Uterus (tissue), 2 donors: ENCODE measurements at regions not wholly inside any gene's neighbourhood (a gene's known extent, or its start where the extent isn't known, plus 50 kb on each side); places are given as distances from the start of the nearest gene placed in this dataset.

Experiments used
- POLR2A ChIP-seq, 2 donors: fragments of 450-650 bp; IDR thresholded peaks; one replicate each; pipeline ENCODE4 v1.6.1; 2016; ENCODE audit warnings: antibody characterized with exemption in 2 of 2, mild to moderate bottlenecking in 1 of 2, moderate library complexity in 1 of 2
- TF ChIP-seq, protein P1 (sequence below), 4 experiments: fragments of 200-600 bp in 2 of 4; fragments of 450-650 bp in 2 of 4; sonication (generic) in 2 of 4; IDR thresholded peaks; one replicate each; pipeline ENCODE4 v1.5.1; 2016 to 2019; ENCODE audit warnings: antibody characterized with exemption in 4 of 4, mild to moderate bottlenecking in 2 of 4, moderate library complexity in 1 of 4

- TF ChIP-seq, protein P1, sequence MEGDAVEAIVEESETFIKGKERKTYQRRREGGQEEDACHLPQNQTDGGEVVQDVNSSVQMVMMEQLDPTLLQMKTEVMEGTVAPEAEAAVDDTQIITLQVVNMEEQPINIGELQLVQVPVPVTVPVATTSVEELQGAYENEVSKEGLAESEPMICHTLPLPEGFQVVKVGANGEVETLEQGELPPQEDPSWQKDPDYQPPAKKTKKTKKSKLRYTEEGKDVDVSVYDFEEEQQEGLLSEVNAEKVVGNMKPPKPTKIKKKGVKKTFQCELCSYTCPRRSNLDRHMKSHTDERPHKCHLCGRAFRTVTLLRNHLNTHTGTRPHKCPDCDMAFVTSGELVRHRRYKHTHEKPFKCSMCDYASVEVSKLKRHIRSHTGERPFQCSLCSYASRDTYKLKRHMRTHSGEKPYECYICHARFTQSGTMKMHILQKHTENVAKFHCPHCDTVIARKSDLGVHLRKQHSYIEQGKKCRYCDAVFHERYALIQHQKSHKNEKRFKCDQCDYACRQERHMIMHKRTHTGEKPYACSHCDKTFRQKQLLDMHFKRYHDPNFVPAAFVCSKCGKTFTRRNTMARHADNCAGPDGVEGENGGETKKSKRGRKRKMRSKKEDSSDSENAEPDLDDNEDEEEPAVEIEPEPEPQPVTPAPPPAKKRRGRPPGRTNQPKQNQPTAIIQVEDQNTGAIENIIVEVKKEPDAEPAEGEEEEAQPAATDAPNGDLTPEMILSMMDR (IDR thresholded peaks at IDR 0.05), result no peak
- no peak for TF ChIP-seq POLR2A (IDR thresholded peaks at IDR 0.05)
Observed at GRCh38 chr14:38851111-38851510, 251.9 kb downstream of the SEC23A start.
